ENCODE measurements at regions not wholly inside any gene's neighbourhood (a gene's known extent, or its start where the extent isn't known, plus 50 kb on each side); places are given as distances from the start of the nearest gene placed in this dataset.

DNA sequence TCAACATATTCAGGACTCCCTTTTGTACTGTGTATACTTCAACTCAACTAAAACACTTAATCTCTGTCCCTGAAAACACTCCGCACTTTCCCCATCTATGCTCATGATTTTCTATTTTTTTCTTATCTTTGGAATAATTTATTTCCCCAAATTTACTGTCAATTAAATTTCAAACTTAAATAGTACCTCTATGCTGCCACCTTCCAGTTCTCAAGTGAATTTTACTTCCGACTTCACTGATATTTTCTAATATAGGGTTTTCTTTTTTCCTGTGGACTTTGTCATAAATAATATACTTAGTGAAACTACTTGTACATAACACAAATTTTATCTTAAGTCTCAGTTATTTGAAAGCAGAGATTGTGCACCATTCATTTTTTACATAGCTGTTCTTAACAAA is 1303.3 kb downstream of the OTOL1 start:
- TF ChIP-seq, protein P1, sequence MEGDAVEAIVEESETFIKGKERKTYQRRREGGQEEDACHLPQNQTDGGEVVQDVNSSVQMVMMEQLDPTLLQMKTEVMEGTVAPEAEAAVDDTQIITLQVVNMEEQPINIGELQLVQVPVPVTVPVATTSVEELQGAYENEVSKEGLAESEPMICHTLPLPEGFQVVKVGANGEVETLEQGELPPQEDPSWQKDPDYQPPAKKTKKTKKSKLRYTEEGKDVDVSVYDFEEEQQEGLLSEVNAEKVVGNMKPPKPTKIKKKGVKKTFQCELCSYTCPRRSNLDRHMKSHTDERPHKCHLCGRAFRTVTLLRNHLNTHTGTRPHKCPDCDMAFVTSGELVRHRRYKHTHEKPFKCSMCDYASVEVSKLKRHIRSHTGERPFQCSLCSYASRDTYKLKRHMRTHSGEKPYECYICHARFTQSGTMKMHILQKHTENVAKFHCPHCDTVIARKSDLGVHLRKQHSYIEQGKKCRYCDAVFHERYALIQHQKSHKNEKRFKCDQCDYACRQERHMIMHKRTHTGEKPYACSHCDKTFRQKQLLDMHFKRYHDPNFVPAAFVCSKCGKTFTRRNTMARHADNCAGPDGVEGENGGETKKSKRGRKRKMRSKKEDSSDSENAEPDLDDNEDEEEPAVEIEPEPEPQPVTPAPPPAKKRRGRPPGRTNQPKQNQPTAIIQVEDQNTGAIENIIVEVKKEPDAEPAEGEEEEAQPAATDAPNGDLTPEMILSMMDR (conservative IDR thresholded peaks at IDR 0.05 in 1 of 2, IDR thresholded peaks at IDR 0.05 in 1 of 2; ENCODE audit: low read depth in 1 of 2, low read length in 2 of 2): no peak
- no peak for TF ChIP-seq EZH2 (IDR thresholded peaks at IDR 0.05; ENCODE audit: low read length, missing control alignments)
